HG03457 (cell line): ENCODE measurements at regions not wholly inside any gene's neighbourhood (a gene's known extent, or its start where the extent isn't known, plus 50 kb on each side); places are given as distances from the start of the nearest gene placed in this dataset.
"Not testable (repeated sequence)": the region's sequence is repeated elsewhere in the genome, so short reads cannot be mapped to it uniquely, and the experiment has no call there.

Source experiments
- ATAC-seq: cut with Tn5 transposase; IDR thresholded peaks from one replicate; pipeline ENCODE4 v1.9.1; 2021; ENCODE audit warnings: moderate number of reproducible peaks; ENCODE audit not compliant: unreplicated experiment

DNA sequence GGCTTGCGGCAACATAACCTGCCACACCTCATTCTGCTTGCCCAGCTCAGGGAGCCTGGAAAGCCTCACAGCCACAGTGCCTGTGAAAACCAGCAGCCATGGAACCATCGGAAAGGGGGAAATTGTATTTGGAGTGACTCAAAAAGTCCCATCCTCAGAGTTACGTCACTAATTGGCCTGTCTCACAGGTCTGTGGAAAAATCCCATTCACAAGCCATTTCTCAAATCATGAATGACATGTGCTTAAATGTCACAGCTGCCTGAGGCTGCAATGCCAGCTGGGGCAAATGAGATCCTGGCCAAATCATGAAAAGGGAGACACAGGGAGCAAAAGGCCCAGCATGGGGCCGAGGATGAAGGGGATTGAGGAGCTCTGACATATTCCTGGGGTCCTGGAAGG, 486.9 kb upstream of the RAB6C start:
- no peak for ATAC-seq

DNA sequence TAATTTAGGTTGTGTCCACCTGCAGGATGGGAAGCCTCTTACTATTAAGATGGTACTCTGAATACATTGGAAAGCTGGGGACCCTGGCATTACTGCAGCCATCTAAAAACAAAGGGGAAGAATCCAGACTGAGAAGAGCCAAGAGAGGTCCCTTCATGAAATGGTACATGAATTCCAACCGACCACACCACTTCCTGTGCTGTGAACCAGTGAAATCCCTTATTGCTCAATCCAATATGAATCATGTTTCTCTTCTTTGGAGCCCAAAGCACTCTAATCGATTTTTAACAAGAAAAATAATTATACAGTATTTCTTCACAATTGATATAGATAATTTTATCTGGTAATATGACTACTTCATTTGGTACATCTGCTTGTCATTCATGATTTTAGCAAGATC, 479.7 kb upstream of the RAB6C start:
- ATAC-seq: no peak

DNA sequence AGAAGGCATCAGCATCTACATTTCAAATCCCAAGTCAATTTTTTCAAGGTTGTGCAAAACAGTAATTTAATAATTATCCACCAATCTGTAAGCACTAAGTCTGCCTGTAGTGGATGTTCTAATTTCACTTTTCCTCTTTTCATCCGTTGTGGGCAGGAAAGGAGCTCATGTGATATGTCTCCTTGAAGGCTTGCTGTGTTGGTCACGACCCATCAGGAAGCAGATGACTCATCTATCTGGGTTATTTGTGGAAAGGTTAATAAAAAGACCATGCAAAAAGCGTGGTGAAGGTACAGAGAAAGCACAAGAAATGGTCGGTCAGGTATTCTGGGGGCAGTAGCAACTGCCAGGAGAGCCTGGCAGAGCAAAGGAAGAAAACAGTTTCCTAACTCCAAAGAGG, 476.7 kb upstream of the RAB6C start:
- ATAC-seq: no peak

DNA sequence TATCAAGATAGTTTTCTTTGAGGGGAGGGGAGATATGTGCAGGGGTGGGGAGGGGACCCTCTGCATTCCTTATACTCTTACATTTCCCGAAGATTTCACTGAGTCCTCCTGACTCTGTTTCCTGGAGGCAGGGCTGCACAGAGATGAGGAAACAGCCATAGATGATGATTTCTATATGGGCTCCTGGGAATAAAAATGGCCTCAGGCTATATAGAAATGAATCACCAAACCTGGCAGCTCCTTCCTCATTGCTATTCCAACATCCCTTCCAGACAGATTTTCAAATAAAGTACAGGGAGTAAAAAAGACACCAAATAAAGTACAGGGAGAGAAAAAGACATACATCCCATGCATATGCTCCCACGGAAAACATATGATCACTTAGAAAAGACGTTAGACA, 474.8 kb upstream of the RAB6C start:
- ATAC-seq: no peak

DNA sequence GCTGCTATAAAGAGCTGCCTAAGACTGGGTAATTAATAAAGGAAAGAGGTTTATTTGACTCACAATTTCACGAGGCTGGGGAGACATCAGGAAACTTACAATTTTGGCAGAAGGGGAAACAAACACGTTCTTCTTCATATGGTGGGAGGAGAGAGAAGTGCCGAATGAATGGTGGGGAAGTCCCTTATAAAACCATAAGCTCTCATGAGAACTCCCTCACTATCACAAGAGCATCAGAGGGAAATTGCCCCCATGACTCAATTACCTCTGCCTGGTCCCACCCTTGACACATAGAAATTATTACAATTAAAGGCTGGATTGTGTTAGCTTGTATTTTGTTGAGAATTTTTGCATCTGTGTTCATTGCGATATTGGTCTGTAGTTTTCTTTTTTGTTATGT, 460.5 kb upstream of the RAB6C start:
- no peak for ATAC-seq

DNA sequence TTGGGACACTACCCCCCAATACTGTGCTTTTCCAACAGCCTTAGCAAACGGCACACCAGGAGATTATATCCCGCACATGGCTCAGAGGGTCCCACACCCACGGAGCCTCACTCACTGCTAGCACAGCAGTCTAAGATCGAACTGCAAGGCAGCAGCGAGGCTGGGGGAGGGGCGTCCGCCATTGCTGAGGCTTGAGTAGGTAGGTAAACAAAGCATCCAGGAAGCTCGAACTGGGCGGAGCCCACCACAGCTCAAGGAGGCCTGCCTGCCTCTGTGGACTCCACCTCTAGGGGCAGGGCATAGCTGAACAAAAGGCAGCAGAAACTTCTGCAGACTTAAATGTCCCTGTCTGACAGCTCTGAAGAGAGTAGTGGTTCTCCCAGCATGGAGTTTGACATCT, 447.3 kb upstream of the RAB6C start:
- not testable (repeated sequence) for ATAC-seq

DNA sequence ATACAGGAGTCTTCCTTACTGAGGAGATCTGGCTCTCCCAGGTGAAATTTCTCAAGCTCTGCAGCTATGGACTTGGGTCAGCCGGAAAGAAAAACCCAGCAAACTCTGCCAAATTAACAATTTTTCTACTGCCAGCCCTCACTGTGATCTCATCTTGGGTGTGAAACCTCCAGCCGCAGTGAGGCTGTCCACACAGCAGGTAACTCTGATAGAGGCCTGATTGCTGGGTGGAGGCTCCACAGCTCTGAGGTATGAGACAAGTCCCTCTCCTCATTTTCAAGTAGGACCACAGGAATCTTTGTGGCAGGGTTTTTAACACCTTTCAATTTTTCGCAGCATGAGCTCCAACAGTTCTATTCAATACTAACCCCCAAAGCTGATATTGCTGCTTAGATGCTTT, 430.6 kb upstream of the RAB6C start:
- ATAC-seq: no peak

DNA sequence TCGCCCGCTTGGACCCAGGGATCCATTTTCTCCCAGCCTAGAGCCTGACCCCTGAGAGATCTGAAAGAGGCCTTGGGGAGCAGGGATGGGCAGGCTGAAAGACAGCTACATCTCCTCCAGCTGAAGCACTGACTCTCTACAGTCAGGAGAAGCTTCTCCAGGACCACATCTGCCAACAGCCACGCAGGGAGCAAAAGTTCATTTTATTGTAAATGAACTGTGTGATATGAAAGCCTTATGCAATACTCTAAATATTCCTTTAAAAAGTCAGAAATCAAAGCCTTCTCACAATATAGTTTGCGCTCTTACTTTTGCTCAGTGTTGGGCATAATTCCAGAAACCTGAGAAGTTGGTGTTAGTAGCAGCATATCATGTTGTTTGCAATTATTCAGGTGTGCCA, 428.9 kb upstream of the RAB6C start:
- ATAC-seq: no peak

DNA sequence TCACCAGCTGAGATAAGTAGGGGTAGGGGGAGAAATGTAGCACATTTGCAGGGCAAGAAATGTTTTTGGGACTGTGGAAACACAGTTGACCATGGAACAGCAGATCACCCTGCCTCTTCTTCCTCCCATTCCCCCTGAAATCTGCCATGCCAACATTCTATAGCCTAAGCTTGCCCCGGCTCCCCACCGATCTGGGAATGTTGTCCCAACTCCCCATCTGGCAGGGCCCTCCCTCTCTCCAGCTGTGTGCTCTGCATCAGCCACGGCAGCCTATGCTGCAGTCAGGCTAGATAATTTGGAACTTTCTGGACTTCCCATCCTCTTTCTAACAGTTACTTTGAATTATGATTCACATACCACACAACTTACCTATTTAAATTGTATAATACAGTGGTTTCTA, 425.1 kb upstream of the RAB6C start:
- no peak for ATAC-seq

DNA sequence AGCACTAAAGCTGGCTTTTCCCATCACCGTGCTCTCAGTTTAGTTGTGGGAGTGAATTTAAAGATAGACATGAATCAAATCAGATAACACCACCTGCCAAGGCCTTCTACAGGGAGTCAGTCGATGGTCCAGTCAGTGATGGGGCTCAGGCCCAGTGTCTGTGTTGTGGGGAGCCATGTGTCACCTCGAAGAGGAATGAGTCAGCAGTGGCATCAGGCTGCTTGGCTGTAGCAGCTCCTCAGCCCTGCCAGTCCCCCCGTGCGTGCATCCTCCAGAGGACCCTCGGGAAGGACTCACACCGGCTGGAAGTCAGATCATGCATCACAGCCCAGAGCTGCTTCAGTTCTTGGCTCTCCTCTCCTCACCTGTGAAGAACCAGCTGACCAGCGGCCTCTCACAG, 420.4 kb upstream of the RAB6C start:
- no peak for ATAC-seq

DNA sequence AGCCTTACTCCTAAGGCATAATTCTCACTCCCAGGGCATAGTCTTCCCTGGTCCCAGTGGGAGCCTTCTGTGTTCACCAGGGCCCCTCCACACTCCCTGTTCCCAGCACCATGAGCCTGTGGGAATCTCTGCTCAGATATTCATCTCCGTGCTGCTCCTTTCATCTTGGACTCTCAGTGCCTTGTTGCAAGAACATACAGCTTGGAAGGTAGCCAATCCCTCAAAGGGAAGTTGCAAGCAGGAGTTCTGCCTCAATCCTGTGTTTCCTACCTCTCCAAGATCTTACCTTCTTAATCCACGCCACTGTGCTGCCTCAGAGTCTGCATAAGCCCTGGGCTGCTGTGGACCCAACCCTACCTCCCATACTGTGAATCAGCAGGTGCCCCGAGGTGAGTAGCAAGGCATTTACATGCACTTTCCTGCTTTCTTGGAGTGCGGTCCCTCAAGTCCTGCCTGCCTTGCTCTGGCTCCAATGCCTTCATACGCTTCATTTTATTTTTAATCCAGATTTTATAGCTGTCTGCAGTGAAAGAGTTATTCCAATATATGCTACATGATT, 413.8 kb upstream of the RAB6C start:
- ATAC-seq: no peak

DNA sequence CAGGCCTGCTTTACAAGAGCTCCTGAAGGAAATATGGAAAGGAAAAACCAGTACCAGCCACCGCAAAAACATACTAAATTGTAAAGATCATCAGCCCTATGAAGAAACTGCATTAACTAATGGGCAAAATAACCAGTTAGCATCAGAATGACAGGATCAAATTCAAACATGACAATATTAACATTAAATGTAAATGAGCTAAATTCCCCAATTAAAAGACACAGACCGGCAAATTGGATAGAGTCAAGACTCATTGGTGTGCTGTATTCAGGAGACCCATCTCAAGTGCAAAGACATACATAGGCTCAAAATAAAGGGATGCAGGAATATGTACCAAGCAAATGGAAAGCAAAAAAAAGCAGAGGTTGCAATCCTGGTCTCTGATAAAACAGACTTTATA, 408.7 kb upstream of the RAB6C start:
- not testable (repeated sequence) for ATAC-seq

DNA sequence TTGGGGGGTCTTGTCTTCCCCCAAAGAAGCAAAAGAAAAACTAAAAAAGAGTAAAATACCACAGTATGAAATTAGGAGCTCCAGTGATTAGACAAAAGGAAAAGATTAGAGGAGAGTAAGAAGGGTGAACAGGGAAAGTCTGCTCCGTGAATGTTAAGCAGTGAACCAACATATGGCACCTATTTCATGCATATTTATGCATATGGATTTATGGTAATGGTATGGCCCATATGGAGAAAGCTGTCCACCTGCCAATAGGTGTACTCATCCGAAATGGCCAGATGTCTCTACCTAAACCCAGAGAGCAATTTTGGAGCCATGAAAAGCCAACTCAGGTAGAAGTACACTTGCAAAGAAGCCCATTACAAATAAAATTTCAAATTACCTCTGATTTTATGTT, 404.0 kb upstream of the RAB6C start:
- ATAC-seq: no peak

DNA sequence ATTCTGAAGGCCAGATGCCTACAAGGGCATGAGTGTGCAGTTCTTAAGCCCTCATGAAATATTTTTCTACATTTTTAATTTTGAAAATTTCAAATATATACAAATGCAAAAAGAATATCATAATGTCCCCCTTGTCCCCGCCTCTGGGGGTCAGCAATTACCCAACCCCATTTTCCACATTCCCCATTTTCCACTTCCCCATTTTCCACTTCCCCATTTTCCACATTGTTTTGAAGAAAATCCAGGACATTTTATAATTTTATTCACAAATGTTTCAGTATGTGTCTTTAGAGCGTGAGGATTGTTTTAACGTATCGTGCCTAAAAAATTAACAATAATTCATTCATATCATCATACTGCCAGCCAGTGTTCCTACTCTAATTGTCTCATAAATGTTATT, 403.6 kb upstream of the RAB6C start:
- ATAC-seq: no peak

DNA sequence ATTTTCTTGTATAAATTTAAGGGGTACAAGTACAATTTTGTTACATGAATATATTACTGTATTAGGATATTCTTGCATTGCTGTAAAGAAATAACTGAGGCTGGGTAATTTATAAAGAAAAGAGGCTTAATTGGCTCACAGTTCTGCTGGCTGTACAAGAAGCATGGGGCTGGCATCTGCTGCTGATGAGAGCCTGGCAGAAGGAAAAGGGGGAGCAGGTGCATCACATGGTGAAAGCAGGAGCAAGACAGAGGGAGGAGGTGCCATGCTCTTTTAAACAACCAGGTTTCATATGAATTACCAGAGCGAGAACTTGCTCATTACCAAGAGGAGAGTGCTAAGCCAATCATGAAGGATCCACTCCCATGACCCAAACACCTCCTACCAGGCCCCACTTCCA, 399.5 kb upstream of the RAB6C start:
- no peak for ATAC-seq

DNA sequence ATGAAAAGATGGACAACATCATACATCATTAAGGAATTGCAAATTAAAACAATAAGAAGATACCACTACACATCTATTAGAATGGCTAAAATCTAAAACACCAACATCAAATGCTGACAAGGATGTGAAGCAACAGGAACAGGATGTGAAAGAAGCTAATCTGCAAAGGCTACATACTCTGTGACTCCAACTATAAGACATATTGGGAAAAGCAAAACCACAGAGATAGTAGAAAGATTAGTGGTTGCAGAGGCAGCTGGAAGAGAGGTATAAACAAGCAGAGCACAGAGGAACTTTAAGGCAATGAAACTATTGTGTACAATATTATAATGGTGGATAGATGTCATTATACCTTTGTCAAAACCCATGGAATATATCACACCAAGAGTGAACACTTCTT, 393.7 kb upstream of the RAB6C start:
- ATAC-seq: no peak

DNA sequence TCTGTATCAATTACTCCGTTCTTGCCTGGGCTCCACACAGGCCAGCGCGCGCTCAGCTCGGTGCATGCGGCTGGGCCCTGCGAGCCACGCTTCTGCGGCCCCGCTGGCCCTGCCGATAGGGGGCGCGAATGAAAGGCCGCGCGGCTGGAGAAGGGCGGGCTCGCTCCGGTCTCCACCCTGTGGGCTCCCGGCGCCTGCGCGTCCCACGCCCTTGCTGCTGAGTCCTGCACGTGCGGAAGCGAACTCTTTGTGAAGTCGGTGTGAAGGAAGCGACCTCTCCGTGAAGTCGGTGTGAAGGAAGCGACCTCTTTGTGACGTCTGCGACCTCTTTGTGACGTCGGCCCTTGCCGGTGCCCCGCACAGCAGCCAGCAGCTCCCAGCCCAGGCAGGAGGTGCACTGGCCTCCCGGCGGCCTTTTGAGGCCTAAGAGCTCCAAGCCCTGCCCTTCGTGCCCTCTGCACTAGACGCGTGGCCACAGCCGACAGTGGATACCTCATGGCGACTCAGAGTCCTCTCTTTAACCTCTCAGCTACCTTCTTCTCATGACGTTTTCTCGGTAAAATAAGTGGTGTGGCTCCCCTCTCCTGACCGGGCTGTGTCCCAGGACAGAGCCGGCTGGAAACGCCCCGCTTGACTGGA, 391.9 kb upstream of the RAB6C start:
- ATAC-seq: no peak

DNA sequence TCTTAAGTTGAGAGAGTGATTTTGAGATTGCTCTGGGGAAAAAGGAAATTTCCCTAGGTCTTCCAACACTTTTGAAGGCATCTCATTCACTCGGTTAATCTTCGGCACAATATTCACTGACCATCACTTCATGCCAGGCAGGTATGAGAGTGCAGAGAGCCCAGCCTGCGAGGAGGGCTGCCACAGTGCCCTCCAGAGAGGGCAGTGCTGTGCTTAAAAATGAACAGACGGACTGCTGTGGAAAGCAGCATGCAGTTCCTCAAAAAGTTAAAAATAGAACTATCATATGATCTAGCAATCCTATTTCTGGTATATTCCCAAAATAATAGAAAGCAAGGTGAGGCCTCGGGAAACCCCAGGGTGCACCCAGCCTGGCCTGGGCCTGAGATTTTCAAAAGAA, 374.9 kb upstream of the RAB6C start:
- no peak for ATAC-seq

DNA sequence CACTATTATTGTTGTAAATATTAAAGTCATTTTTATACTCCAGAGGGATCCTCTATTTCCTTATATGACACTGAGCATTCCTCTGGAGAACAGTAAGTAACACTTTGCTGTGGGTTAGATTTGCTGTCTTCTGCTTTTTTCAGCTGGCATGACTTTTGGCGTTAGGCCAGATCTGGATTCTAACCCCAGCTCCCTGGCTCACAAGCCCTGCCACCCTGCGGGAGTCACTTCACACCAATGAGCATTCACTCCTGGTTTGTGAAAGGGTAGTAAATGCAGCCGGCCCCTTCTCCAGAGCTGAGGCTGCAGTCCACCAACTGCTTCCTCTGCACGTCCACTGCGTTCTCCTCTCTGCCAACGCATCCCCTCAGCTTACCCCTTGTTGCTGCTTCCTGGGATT, 373.8 kb upstream of the RAB6C start:
- ATAC-seq: no peak

DNA sequence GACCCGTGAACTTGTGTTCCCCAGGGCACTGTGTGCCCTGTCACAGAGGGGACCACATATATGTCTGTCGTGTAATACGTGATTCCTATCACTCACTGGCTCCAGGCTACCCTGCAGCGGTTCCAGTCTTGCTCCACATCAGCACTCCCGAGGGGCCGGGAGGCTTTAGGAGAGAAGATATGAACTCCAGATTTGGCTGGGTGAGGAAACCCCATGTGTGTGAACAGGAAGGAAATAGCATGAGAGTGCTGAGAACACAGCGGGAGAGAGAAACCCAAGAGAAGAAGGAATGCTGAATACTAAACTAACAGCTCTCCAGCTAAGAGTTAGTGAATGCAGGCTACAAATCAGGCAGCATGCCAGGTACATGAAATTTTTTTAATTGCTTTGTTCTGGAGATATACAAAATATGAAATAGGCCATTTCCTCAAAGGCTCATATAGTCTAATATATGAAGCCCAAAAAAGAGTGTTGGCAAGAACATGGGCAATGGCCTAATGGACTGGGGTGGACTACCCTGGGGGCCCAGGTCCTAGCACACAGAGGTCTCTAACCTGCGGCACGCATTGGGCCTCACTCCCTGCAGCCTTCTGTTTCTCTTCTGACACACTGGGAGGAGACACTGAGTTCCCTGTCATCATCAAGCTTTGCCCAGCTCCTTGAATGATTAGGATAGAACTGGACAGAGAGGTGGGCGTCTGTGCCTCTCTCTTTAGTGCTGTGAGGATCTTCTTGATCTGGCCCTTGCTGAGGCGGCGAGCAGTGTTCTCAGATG, 372.8 kb upstream of the RAB6C start:
- ATAC-seq: no peak

DNA sequence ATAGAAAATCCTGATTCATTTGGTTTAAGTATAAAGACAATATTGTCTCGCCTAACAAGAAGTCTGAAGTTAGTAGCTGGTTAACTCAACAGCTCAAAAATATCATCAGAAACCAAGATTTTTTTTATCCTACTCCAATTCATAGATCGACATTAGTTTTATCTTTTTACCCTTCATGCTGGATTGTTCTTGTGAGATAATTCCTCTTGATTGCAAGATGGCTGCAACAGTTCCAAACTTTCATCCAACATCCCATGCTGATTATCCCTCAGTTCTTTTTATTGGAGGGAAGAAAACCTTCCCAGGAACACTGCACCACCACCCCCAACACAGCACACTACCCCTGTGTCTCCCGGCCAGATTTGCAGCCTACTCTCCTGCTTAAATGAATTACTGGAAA, 370.2 kb upstream of the RAB6C start:
- no peak for ATAC-seq

DNA sequence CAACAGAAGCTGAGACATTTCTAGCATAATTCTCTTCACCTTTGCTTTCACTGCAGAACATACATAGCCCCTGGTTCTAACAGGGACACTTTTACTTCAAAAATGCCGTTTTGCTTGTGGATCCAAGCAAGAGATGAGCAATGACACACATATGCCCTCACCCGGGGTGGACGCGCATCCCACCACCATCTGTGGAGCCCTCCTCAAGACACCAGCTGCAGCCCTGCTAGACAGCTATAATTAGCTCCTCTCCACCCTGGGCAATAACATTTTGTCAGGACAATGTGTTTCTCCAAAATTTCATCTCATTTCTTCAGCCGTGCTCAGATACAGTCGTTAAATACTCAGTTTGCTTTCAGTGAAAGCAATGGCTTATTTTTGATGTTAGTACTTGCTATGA, 368.7 kb upstream of the RAB6C start:
- ATAC-seq: no peak

DNA sequence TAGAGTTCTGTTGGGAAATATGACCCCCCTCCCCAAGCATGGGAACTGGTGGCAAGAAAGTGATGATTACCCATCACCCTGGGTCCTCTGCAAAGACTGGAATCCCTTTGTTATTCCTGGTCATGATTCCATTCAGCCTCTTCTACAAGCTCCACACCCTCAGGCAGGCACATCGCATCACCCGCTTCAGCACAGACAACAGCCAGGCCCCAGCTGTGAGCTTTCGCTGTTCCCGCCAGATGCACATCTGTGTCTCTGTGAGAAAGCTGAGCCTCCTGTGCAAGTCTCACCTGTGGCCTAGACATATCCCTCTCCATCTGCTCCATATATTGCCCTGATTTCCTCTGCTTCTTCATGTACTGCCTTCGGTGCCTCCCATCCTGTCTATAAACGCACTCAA, 368.0 kb upstream of the RAB6C start:
- no peak for ATAC-seq
